Muscle layer of duodenum (tissue), 2 donors: ENCODE measurements at regions not wholly inside any gene's neighbourhood (a gene's known extent, or its start where the extent isn't known, plus 50 kb on each side); places are given as distances from the start of the nearest gene placed in this dataset.

Experiments
- H3K27ac ChIP-seq: one replicate; pipeline ENCODE4 v1.7.0; 2013; ENCODE audit warnings: mild to moderate bottlenecking, low read length
- H3K27me3 ChIP-seq: one replicate; pipeline ENCODE4 v1.7.0; 2013; ENCODE audit warnings: low read depth, mild to moderate bottlenecking, control low read depth, low read length
- H3K36me3 ChIP-seq, 2 donors: one replicate each; pipeline ENCODE4 v1.7.0; 2013; ENCODE audit warnings: low read length in 2 of 2, control low read depth in 1 of 2, mild to moderate bottlenecking in 1 of 2; ENCODE audit not compliant: insufficient read depth in 2 of 2, control insufficient read depth in 1 of 2
- H3K4me1 ChIP-seq, 2 donors: one replicate each; pipeline ENCODE4 v1.7.0; 2013; ENCODE audit warnings: low read length in 2 of 2, mild to moderate bottlenecking in 2 of 2, control low read depth in 1 of 2, moderate library complexity in 1 of 2; ENCODE audit not compliant: insufficient read depth in 2 of 2, control insufficient read depth in 1 of 2
- H3K4me3 ChIP-seq, 2 donors: one replicate each; pipeline ENCODE4 v1.7.0; 2013; ENCODE audit warnings: low read length in 2 of 2, low read depth in 1 of 2, mild to moderate bottlenecking in 1 of 2
- H3K9me3 ChIP-seq, 2 donors: one replicate each; pipeline ENCODE4 v1.7.0; 2013; ENCODE audit warnings: low read length in 2 of 2, control low read depth in 1 of 2, mild to moderate bottlenecking in 1 of 2; ENCODE audit not compliant: control insufficient read depth in 1 of 2
- donor health status: healthy.

- Histone ChIP-seq H3K4me3 (no peak overlapping the region), H3K9me3 (no peaks in the 10 kb centered on the region), H3K27ac (no peak overlapping the region), H3K36me3 (no peaks in the 10 kb centered on the region), H3K4me1 (peaks cover 0 to 6% of the 10 kb centered on the region in 2 donors), H3K27me3 (no peaks in the 10 kb centered on the region)
Observed at GRCh38 chr18:75865639-75866038, 438.1 kb upstream of the SMIM21 start.

GRCh38 chr18:75864816-75865215, 437.3 kb upstream of the SMIM21 start:
- peaks cover 0 to 6% of the 10 kb centered on the region in 2 donors for H3K4me1 ChIP-seq
- H3K27ac ChIP-seq: no peak overlapping the region
- H3K36me3 ChIP-seq: no peaks in the 10 kb centered on the region
- H3K4me3 ChIP-seq: no peak overlapping the region
- H3K9me3 ChIP-seq: no peaks in the 10 kb centered on the region
- H3K27me3 ChIP-seq: no peaks in the 10 kb centered on the region

GRCh38 chr18:75863696-75864095, 436.2 kb upstream of the SMIM21 start:
- Histone ChIP-seq H3K4me1 (peaks cover 0 to 6% of the 10 kb centered on the region in 2 donors), H3K9me3 (no peaks in the 10 kb centered on the region), H3K27me3 (no peaks in the 10 kb centered on the region), H3K36me3 (no peaks in the 10 kb centered on the region), H3K4me3 (no peak overlapping the region), H3K27ac (no peak overlapping the region)

- Histone ChIP-seq H3K27ac (no peak overlapping the region), H3K4me1 (peaks cover 0 to 6% of the 10 kb centered on the region in 2 donors), H3K36me3 (no peaks in the 10 kb centered on the region), H3K4me3 (no peak overlapping the region), H3K27me3 (no peaks in the 10 kb centered on the region), H3K9me3 (no peaks in the 10 kb centered on the region)
Observed at GRCh38 chr18:75862458-75862857, 435.0 kb upstream of the SMIM21 start.

GRCh38 chr18:75860166-75860565, 432.7 kb upstream of the SMIM21 start:
- no peak overlapping the region for H3K4me3 ChIP-seq
- no peaks in the 10 kb centered on the region for H3K27me3 ChIP-seq
- no peak overlapping the region for H3K27ac ChIP-seq
- no peaks in the 10 kb centered on the region for H3K36me3 ChIP-seq
- H3K9me3 ChIP-seq: no peaks in the 10 kb centered on the region
- H3K4me1 ChIP-seq: no peaks in the 10 kb centered on the region

- H3K27ac ChIP-seq: no peak overlapping the region
- H3K4me3 ChIP-seq: no peak overlapping the region
- H3K27me3 ChIP-seq: no peaks in the 10 kb centered on the region
- H3K9me3 ChIP-seq: no peaks in the 10 kb centered on the region
- no peaks in the 10 kb centered on the region for H3K36me3 ChIP-seq
- H3K4me1 ChIP-seq: no peaks in the 10 kb centered on the region
Observed at GRCh38 chr18:75859533-75859932, 432.0 kb upstream of the SMIM21 start.

GRCh38 chr18:75858754-75859153, 431.3 kb upstream of the SMIM21 start:
- Histone ChIP-seq H3K27ac (no peak overlapping the region), H3K27me3 (no peaks in the 10 kb centered on the region), H3K9me3 (no peaks in the 10 kb centered on the region), H3K4me1 (no peaks in the 10 kb centered on the region), H3K4me3 (no peak overlapping the region), H3K36me3 (no peaks in the 10 kb centered on the region)

- no peaks in the 10 kb centered on the region for H3K4me1 ChIP-seq
- H3K27me3 ChIP-seq: no peaks in the 10 kb centered on the region
- H3K9me3 ChIP-seq: no peaks in the 10 kb centered on the region
- H3K4me3 ChIP-seq: no peak overlapping the region
- no peak overlapping the region for H3K27ac ChIP-seq
- H3K36me3 ChIP-seq: no peaks in the 10 kb centered on the region
Observed at GRCh38 chr18:75857558-75857957, 430.1 kb upstream of the SMIM21 start.

GRCh38 chr18:75854808-75855207, 427.3 kb upstream of the SMIM21 start:
- Histone ChIP-seq H3K4me1 (no peaks in the 10 kb centered on the region), H3K27ac (no peak overlapping the region), H3K9me3 (no peaks in the 10 kb centered on the region), H3K27me3 (no peaks in the 10 kb centered on the region), H3K36me3 (no peaks in the 10 kb centered on the region), H3K4me3 (no peak overlapping the region)

GRCh38 chr18:75854174-75854573, 426.7 kb upstream of the SMIM21 start:
- Histone ChIP-seq H3K27me3 (no peaks in the 10 kb centered on the region), H3K4me1 (no peaks in the 10 kb centered on the region), H3K27ac (no peak overlapping the region), H3K9me3 (no peaks in the 10 kb centered on the region), H3K36me3 (no peaks in the 10 kb centered on the region), H3K4me3 (no peak overlapping the region)

GRCh38 chr18:75846321-75846720, 418.8 kb upstream of the SMIM21 start:
- Histone ChIP-seq H3K4me1 (no peaks in the 10 kb centered on the region), H3K4me3 (no peak overlapping the region), H3K27ac (no peak overlapping the region), H3K27me3 (no peaks in the 10 kb centered on the region), H3K9me3 (no peaks in the 10 kb centered on the region), H3K36me3 (no peaks in the 10 kb centered on the region)

GRCh38 chr18:75845413-75845812, 417.9 kb upstream of the SMIM21 start:
- no peaks in the 10 kb centered on the region for H3K4me1 ChIP-seq
- H3K36me3 ChIP-seq: no peaks in the 10 kb centered on the region
- H3K27ac ChIP-seq: no peak overlapping the region
- H3K27me3 ChIP-seq: no peaks in the 10 kb centered on the region
- no peak overlapping the region for H3K4me3 ChIP-seq
- no peaks in the 10 kb centered on the region for H3K9me3 ChIP-seq
